GM12872 (cell line): ENCODE measurements at regions not wholly inside any gene's neighbourhood (a gene's known extent, or its start where the extent isn't known, plus 50 kb on each side); places are given as distances from the start of the nearest gene placed in this dataset.

Source experiments
- TF ChIP-seq, protein P1 (sequence below): IDR thresholded peaks from 3 replicates; pipeline ENCODE4 v1.5.1; 2011; ENCODE audit warnings: low read depth, mild to moderate bottlenecking, low read length, moderate library complexity; ENCODE audit not compliant: insufficient read depth

DNA sequence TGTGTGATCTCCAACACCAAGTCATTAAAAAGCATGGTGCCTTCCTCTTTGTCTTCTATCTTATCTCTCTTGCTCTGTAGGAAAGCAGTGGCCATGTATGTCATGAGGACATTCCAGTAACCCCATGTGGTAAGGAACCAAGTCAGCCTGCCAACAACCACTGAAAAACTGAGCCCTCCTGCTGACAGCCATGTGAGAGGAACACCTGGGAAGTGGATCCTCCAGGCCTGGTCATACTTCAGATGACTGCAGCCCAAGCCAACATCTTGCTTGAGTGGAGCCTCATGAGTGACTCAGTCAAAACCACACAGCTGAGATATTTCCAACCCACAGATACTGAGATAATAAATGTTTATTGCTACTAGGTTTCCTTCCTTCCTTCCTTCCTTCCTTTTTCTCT, 597.3 kb downstream of the ZIC1 start:
- TF ChIP-seq, protein P1, sequence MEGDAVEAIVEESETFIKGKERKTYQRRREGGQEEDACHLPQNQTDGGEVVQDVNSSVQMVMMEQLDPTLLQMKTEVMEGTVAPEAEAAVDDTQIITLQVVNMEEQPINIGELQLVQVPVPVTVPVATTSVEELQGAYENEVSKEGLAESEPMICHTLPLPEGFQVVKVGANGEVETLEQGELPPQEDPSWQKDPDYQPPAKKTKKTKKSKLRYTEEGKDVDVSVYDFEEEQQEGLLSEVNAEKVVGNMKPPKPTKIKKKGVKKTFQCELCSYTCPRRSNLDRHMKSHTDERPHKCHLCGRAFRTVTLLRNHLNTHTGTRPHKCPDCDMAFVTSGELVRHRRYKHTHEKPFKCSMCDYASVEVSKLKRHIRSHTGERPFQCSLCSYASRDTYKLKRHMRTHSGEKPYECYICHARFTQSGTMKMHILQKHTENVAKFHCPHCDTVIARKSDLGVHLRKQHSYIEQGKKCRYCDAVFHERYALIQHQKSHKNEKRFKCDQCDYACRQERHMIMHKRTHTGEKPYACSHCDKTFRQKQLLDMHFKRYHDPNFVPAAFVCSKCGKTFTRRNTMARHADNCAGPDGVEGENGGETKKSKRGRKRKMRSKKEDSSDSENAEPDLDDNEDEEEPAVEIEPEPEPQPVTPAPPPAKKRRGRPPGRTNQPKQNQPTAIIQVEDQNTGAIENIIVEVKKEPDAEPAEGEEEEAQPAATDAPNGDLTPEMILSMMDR = no peak

DNA sequence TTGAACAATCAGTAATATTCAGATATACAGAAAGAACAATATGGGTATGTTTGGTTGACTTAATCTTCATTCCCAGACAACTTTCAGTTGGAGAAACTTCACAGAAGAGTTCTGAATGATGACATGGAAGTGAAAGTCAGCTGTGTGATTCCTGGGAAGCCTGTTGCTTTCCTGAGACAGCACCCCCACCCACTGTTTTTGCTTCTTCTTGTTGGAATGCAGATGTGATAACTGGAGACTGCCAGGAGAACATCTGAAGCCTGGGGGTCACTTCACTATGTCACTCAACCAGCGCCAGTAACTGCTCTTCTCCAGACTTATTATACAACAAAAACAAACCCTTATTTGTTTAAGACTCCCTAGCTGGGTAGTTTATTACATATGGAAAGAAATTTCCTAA, 599.4 kb downstream of the ZIC1 start:
- TF ChIP-seq, protein P1 = no peak

DNA sequence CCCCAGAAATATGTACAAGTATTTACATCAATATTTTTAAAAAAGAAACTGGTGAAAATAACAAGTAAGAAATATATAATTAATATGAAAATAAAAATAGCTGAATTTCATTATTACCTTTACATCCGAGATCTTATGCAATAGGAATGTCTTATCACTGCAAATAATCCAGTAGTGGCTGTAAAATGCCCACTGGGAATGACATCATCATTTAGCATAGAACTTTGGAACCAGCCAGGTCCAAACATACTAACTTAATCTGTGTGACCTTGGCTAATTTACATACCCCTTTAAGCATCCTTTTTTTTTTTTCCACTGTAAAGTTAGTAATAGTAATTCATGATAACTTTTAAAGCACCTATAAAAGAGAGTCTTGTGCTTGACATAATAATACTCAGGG, 611.7 kb downstream of the ZIC1 start:
- TF ChIP-seq, protein P1 = no peak

DNA sequence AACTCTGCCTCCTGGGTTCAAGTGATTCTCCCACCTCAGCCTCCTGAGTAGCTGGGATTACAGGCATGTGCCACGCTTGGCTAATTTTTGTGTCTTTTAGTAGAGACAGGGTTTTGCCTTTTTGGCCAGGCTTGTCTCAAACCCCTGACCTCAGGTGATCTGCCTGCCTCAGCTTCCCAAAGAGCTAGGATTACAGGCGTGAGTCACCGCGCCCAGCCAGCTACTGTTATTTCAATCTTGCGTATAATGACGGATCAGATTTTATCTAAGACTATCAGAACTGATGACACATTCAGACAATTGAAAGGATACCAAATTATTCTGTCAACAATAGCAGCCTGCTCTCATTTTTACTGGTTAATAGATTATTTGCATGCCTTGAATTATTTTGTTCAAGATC, 612.2 kb downstream of the ZIC1 start:
- TF ChIP-seq, protein P1 = no peak

DNA sequence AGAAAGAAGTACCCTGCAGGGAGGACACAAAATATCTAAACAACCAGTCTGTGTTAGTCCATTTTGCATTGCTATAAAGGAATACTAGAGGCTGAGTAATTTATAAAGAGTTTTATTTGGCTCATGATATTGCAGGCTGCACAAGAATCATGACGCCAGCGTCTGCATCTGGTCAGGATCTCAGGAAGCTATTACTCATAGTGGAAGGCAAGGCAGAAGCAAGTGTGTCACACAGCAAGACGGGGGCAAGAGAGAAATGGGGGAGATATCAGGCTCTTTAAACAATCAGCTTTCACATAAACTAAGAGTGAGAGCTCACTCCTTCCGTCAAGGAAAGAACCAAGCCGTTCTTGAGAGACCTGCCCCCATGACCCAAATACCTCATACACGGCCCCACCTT, 614.8 kb downstream of the ZIC1 start:
- TF ChIP-seq, protein P1 = no peak

DNA sequence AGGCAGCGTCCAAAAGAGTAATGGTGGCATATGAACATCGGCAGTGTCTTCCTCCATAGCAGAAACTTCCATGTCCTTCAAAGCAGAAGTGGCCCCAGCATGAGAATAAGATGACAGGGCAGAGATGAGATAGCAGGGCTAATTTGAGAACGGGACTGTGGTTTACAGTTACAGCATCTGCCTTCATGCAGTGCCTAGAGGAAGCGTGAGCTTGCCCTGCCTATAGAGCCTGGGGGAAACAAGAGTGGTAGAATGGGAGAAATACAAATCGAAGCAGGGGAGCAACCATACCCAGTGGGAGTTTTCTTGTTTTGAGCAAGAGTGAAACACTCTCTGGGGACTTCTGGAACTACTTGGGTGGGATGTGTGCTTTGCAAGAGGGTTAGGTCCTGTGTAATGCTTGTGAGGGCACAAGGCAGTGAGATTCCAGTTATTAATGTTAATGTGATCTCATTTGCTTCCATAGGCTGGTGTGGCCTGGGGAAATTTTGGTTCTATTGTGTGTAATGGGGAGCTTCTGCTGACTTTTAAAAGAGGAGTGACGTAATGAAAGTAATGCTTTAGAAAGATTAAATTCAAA, 616.9 kb downstream of the ZIC1 start:
- TF ChIP-seq, protein P1 = no peak

DNA sequence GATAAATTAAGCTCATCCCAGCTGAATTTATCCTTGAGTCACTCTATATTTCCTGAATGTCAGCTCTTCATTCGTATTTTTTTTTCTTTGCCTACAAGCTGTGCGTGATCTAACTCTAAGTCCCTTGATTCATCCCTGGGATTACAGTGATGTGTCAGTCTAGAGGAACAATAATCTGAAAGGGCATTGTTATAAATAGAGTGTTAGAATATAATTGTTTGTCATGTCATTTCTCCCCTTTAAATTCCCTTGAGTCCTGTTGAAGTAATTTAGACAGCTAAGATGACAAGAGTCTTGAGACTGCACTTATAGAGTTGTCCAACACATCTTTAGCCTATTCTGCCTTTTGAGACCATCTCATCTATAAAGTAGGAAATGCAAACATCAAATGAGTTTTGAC, 621.8 kb downstream of the ZIC1 start:
- TF ChIP-seq, protein P1 = no peak
